Neural cell (in vitro differentiated cells): ENCODE measurements at regions not wholly inside any gene's neighbourhood (a gene's known extent, or its start where the extent isn't known, plus 50 kb on each side); places are given as distances from the start of the nearest gene placed in this dataset.

Experiments
- CTCF ChIP-seq: fragments of 450-650 bp; IDR thresholded peaks from 2 replicates; pipeline ENCODE4 v1.5.1; 2014; ENCODE audit warnings: antibody characterized with exemption, mild to moderate bottlenecking, moderate library complexity; ENCODE audit not compliant: poor library complexity, severe bottlenecking
- EP300 ChIP-seq: fragments of 450-650 bp; conservative IDR thresholded peaks from 2 replicates; pipeline ENCODE4 v1.6.1; 2014; ENCODE audit warnings: antibody characterized with exemption, mild to moderate bottlenecking, moderate library complexity; ENCODE audit not compliant: poor library complexity, severe bottlenecking
- EZH2 ChIP-seq: fragments of 200-600, 300-800 bp; shearing (Covaris generic), sonication (generic); IDR thresholded peaks from 2 replicates; pipeline ENCODE4 v1.6.1; 2014; ENCODE audit warnings: antibody characterized with exemption, low read length, borderline replicate concordance, mild to moderate bottlenecking; ENCODE audit not compliant: insufficient read depth, poor library complexity, severe bottlenecking
- POLR2AphosphoS5 ChIP-seq: IDR thresholded peaks from 2 replicates; pipeline ENCODE4 v1.6.1; 2012
- REST ChIP-seq: IDR thresholded peaks from 2 replicates; pipeline ENCODE4 v1.6.1; 2012; ENCODE audit warnings: borderline replicate concordance
- TAF1 ChIP-seq: IDR thresholded peaks from 2 replicates; pipeline ENCODE4 v1.6.1; 2012; ENCODE audit warnings: low read depth

GRCh38 chr13:89401264-89401675 lies 1730.1 kb downstream of the SLITRK5 start:
- TF ChIP-seq REST (no peak), EZH2 (no peak), EP300 (no peak), POLR2AphosphoS5 (no peak), CTCF (no peak), TAF1 (no peak)
